Breast epithelium (tissue), 4 donors: ENCODE measurements at regions not wholly inside any gene's neighbourhood (a gene's known extent, or its start where the extent isn't known, plus 50 kb on each side); places are given as distances from the start of the nearest gene placed in this dataset.

Source experiments
- DNase-seq, 2 donors: peaks; one replicate each; pipeline ENCODE4 v3.0.0-alpha.2; 2019; ENCODE audit warnings: low spot score in 2 of 2
- H3K27ac ChIP-seq, 2 donors: fragments of 200-600 bp; sonication (generic) in 1 of 2; one replicate each; pipeline ENCODE4 v1.5.1; 2016 to 2019; ENCODE audit warnings: mild to moderate bottlenecking in 1 of 2
- H3K27me3 ChIP-seq, 2 donors: fragments of 200-600 bp; sonication (generic) in 1 of 2; one replicate each; pipeline versions ENCODE4 v1.5.1 to v1.6.0; 2017 to 2019; ENCODE audit warnings: control low read depth in 1 of 2, mild to moderate bottlenecking in 1 of 2
- H3K36me3 ChIP-seq: fragments of 200-600 bp; one replicate; pipeline ENCODE4 v1.5.1; 2019
- H3K4me1 ChIP-seq, 2 donors: fragments of 200-600 bp; sonication (generic); one replicate each; pipeline ENCODE4 v1.5.1; 2016 to 2019; ENCODE audit warnings: control low read depth in 1 of 2
- H3K4me3 ChIP-seq, 3 donors: fragments of 200-600 bp; sonication (generic); 1 replicate in 2 of 3; 2 replicates in 1 of 3; pipeline ENCODE4 v1.5.1; 2016 to 2019; ENCODE audit warnings: mild to moderate bottlenecking in 3 of 3, moderate library complexity in 2 of 3
- H3K9me3 ChIP-seq, 2 donors: fragments of 200-600 bp; sonication (generic) in 1 of 2; one replicate each; pipeline ENCODE4 v1.5.1; 2016 to 2019; ENCODE audit warnings: control low read depth in 1 of 2
- CTCF ChIP-seq, 3 donors: fragments of 450-650 bp; IDR thresholded peaks; one replicate each; pipeline ENCODE4 v1.5.1; 2016 to 2017; ENCODE audit warnings: antibody characterized with exemption in 3 of 3, mild to moderate bottlenecking in 3 of 3, moderate library complexity in 3 of 3
- POLR2A ChIP-seq: fragments of 450-650 bp; IDR thresholded peaks from one replicate; pipeline ENCODE4 v1.6.1; 2016; ENCODE audit warnings: antibody characterized with exemption, mild to moderate bottlenecking, moderate library complexity
- POLR2AphosphoS5 ChIP-seq, 3 donors: sonication (generic); formaldehyde crosslinking; IDR thresholded peaks; one replicate each; pipeline ENCODE4 v1.6.1; 2017; ENCODE audit warnings: antibody characterized with exemption in 3 of 3
- intact Hi-C: fragments of 100-400 bp; cut with DNase I; formaldehyde crosslinking; loops from one replicate; pipeline ENCODE4 v1.15.1; 2023; ENCODE audit warnings: low total_unique reads

- no peaks in the 10 kb centered on the region for H3K36me3 ChIP-seq
- H3K9me3 ChIP-seq = no peaks in the 10 kb centered on the region
- intact Hi-C loops = no loop called here
- peaks cover 0 to 24% of the 10 kb centered on the region in 2 donors for H3K27me3 ChIP-seq
- H3K4me1 ChIP-seq = no peaks in the 10 kb centered on the region
- no peak for TF ChIP-seq POLR2A
- TF ChIP-seq POLR2AphosphoS5 (IDR thresholded peaks at IDR 0.05) = no peak
- no peak for TF ChIP-seq CTCF (IDR thresholded peaks at IDR 0.05)
- no peak overlapping the region for H3K4me3 ChIP-seq
- H3K27ac ChIP-seq = no peak overlapping the region
- peak in 1 of 2 donors; percentile 24 for DNase-seq
These were observed 565.5 kb downstream of the BRD1 start for GRCh38 chr22:49262167-49262566.

GRCh38 chr22:49261616-49262015, 566.1 kb downstream of the BRD1 start:
- TF ChIP-seq POLR2AphosphoS5 (IDR thresholded peaks at IDR 0.05) = no peak
- TF ChIP-seq CTCF (IDR thresholded peaks at IDR 0.05) = no peak
- no peak for TF ChIP-seq POLR2A
- Histone ChIP-seq H3K9me3 (no peaks in the 10 kb centered on the region), H3K4me3 (no peak overlapping the region), H3K4me1 (no peaks in the 10 kb centered on the region), H3K36me3 (no peaks in the 10 kb centered on the region), H3K27ac (no peak overlapping the region), H3K27me3 (peaks cover 0 to 19% of the 10 kb centered on the region in 2 donors)
- DNase-seq = peak in 1 of 2 donors; percentile 35
- intact Hi-C loops = no loop called here

- no peaks in the 10 kb centered on the region for H3K4me1 ChIP-seq
- H3K36me3 ChIP-seq = no peaks in the 10 kb centered on the region
- no peaks in the 10 kb centered on the region for H3K9me3 ChIP-seq
- no peak overlapping the region for H3K4me3 ChIP-seq
- no peak overlapping the region for H3K27ac ChIP-seq
- H3K27me3 ChIP-seq = peaks cover 0 to 18% of the 10 kb centered on the region in 2 donors
- TF ChIP-seq CTCF (IDR thresholded peaks at IDR 0.05) (no peak), POLR2A (no peak), POLR2AphosphoS5 (IDR thresholded peaks at IDR 0.05) (no peak)
- intact Hi-C loops = no loop called here
- DNase-seq = peak in 1 of 2 donors; percentile 24
These were observed 566.7 kb downstream of the BRD1 start for GRCh38 chr22:49260681-49261580.

- H3K36me3 ChIP-seq = no peaks in the 10 kb centered on the region
- peaks cover 0 to 27% of the 10 kb centered on the region in 2 donors for H3K27me3 ChIP-seq
- H3K4me1 ChIP-seq = no peaks in the 10 kb centered on the region
- H3K4me3 ChIP-seq = no peak overlapping the region
- peak in 1 of 2 donors; percentile 27 for DNase-seq
- H3K27ac ChIP-seq = no peak overlapping the region
- TF ChIP-seq CTCF (IDR thresholded peaks at IDR 0.05) (no peak), POLR2AphosphoS5 (IDR thresholded peaks at IDR 0.05) (no peak), POLR2A (no peak)
- H3K9me3 ChIP-seq = no peaks in the 10 kb centered on the region
- intact Hi-C loops = no loop called here
These were observed 567.6 kb downstream of the BRD1 start for GRCh38 chr22:49259839-49260615.
